ENCODE measurements at regions not wholly inside any gene's neighbourhood (a gene's known extent, or its start where the extent isn't known, plus 50 kb on each side); places are given as distances from the start of the nearest gene placed in this dataset.
"Not testable (repeated sequence)": the region's sequence is repeated elsewhere in the genome, so short reads cannot be mapped to it uniquely, and the experiment has no call there.

- CTCF ChIA-PET (ENCODE audit: unreplicated experiment): no interaction called here
- no peak overlapping the region for H3K27ac ChIP-seq (ENCODE audit: low read depth, low read length, poor library complexity, severe bottlenecking)
- no peak overlapping the region for H3K4me2 ChIP-seq (ENCODE audit: low read length)
- H3K36me3 ChIP-seq (ENCODE audit: insufficient read depth, low read length): no peaks in the 10 kb centered on the region
- no peaks in the 10 kb centered on the region for H3K4me1 ChIP-seq (ENCODE audit: insufficient read depth, low read length, poor library complexity, severe bottlenecking)
- no peak overlapping the region for H3K4me3 ChIP-seq (ENCODE audit: low read depth, low read length, poor library complexity, severe bottlenecking)
- POLR2A ChIA-PET: no interaction called here
- no peaks in the 10 kb centered on the region for H3K79me2 ChIP-seq (ENCODE audit: insufficient read depth, low read depth, low read length)
- TF ChIP-seq EZH2phosphoT487 (IDR thresholded peaks at IDR 0.05; ENCODE audit: borderline replicate concordance, low read depth, low read length) (no peak), CTCF (conservative IDR thresholded peaks at IDR 0.05; ENCODE audit: low read length) (no peak)
- H3K9me2 ChIP-seq (ENCODE audit: insufficient read depth, low read length): no peaks in the 10 kb centered on the region
- no TSS peak for BruUV-seq (replicated peaks)
- no peaks in the 10 kb centered on the region for H3K9me3 ChIP-seq (ENCODE audit: low read length)
- intact Hi-C loops (cut with micrococcal nuclease; ENCODE audit: unreplicated experiment): no loop called here
- DNase-seq (ENCODE audit: low spot score): no peak
- no peak overlapping the region for H2AFZ ChIP-seq (ENCODE audit: low read length)
- H4K20me1 ChIP-seq (ENCODE audit: insufficient read depth, low read length): no peaks in the 10 kb centered on the region
Measured at GRCh38 chrX:56462389-56462788, 101.0 kb upstream of the UBQLN2 start.

- H3K4me2 ChIP-seq (ENCODE audit: low read length): no peak overlapping the region
- ChIA-PET CTCF (ENCODE audit: unreplicated experiment) (no interaction called here), POLR2A (no interaction called here)
- H2AFZ ChIP-seq (ENCODE audit: low read length): no peak overlapping the region
- no peaks in the 10 kb centered on the region for H3K4me1 ChIP-seq (ENCODE audit: insufficient read depth, low read length, poor library complexity, severe bottlenecking)
- no peaks in the 10 kb centered on the region for H3K36me3 ChIP-seq (ENCODE audit: insufficient read depth, low read length)
- H4K20me1 ChIP-seq (ENCODE audit: insufficient read depth, low read length): no peaks in the 10 kb centered on the region
- BruUV-seq (replicated peaks): no TSS peak
- TF ChIP-seq EZH2phosphoT487 (IDR thresholded peaks at IDR 0.05; ENCODE audit: borderline replicate concordance, low read depth, low read length): no peak
- TF ChIP-seq CTCF (conservative IDR thresholded peaks at IDR 0.05; ENCODE audit: low read length): no peak
- H3K79me2 ChIP-seq (ENCODE audit: insufficient read depth, low read depth, low read length): no peaks in the 10 kb centered on the region
- DNase-seq (ENCODE audit: low spot score): no peak
- H3K9me3 ChIP-seq (ENCODE audit: low read length): no peaks in the 10 kb centered on the region
- H3K4me3 ChIP-seq (ENCODE audit: low read depth, low read length, poor library complexity, severe bottlenecking): no peak overlapping the region
- H3K9me2 ChIP-seq (ENCODE audit: insufficient read depth, low read length): no peaks in the 10 kb centered on the region
- H3K27ac ChIP-seq (ENCODE audit: low read depth, low read length, poor library complexity, severe bottlenecking): no peak overlapping the region
- intact Hi-C loops (cut with micrococcal nuclease; ENCODE audit: unreplicated experiment): no loop called here
Measured at GRCh38 chrX:56468441-56468840, 95.0 kb upstream of the UBQLN2 start.

- H3K4me1 ChIP-seq (ENCODE audit: insufficient read depth, low read length, poor library complexity, severe bottlenecking); BruUV-seq (replicated peaks); H3K4me3 ChIP-seq (ENCODE audit: low read depth, low read length, poor library complexity, severe bottlenecking); H3K9me2 ChIP-seq (ENCODE audit: insufficient read depth, low read length); intact Hi-C loops (cut with micrococcal nuclease; ENCODE audit: unreplicated experiment); H3K27ac ChIP-seq (ENCODE audit: low read depth, low read length, poor library complexity, severe bottlenecking); H3K9me3 ChIP-seq (ENCODE audit: low read length); H2AFZ ChIP-seq (ENCODE audit: low read length); H4K20me1 ChIP-seq (ENCODE audit: insufficient read depth, low read length); H3K36me3 ChIP-seq (ENCODE audit: insufficient read depth, low read length); H3K4me2 ChIP-seq (ENCODE audit: low read length); H3K79me2 ChIP-seq (ENCODE audit: insufficient read depth, low read depth, low read length); DNase-seq (ENCODE audit: low spot score); CTCF ChIA-PET (ENCODE audit: unreplicated experiment): not testable (repeated sequence)
- POLR2A ChIA-PET: interaction anchor here (0.6 kb wide), 1 partner anchor 1802 kb away, joined by 3 read pairs; no protein-coding TSS in a partner anchor
Measured at GRCh38 chrX:56494923-56495322, 68.5 kb upstream of the UBQLN2 start.
